Gastrocnemius medialis (tissue), 4 donors: ENCODE measurements at regions not wholly inside any gene's neighbourhood (a gene's known extent, or its start where the extent isn't known, plus 50 kb on each side); places are given as distances from the start of the nearest gene placed in this dataset.

Experiments used
- CTCF ChIP-seq, 5 experiments: fragments of 450-650 bp in 3 of 5; fragments of 200-600 bp in 2 of 5; sonication (generic) in 2 of 5; IDR thresholded peaks in 4 of 5; conservative IDR thresholded peaks in 1 of 5; 1 replicate in 4 of 5; 2 replicates in 1 of 5; pipeline ENCODE4 v1.5.1; 2016 to 2019; ENCODE audit warnings: antibody characterized with exemption in 5 of 5, mild to moderate bottlenecking in 3 of 5, moderate library complexity in 3 of 5
- POLR2A ChIP-seq, 2 donors: fragments of 450-650 bp; IDR thresholded peaks; one replicate each; pipeline ENCODE4 v1.6.1; 2017; ENCODE audit warnings: antibody characterized with exemption in 2 of 2, mild to moderate bottlenecking in 2 of 2, moderate library complexity in 2 of 2

- TF ChIP-seq CTCF (IDR thresholded peaks at IDR 0.05 in 4 of 5, conservative IDR thresholded peaks at IDR 0.05 in 1 of 5) = no peak
- no peak for TF ChIP-seq POLR2A (IDR thresholded peaks at IDR 0.05)
Measured at GRCh38 chr4:163755013-163755412, 260.5 kb downstream of the TMA16 start.
